Kidney glomerular epithelial cell (primary cell): ENCODE measurements at regions not wholly inside any gene's neighbourhood (a gene's known extent, or its start where the extent isn't known, plus 50 kb on each side); places are given as distances from the start of the nearest gene placed in this dataset.

Experiments
- DNase-seq: peaks from one replicate; lab custom pipeline; 2025; lab: John Stamatoyannopoulos, UW

DNA sequence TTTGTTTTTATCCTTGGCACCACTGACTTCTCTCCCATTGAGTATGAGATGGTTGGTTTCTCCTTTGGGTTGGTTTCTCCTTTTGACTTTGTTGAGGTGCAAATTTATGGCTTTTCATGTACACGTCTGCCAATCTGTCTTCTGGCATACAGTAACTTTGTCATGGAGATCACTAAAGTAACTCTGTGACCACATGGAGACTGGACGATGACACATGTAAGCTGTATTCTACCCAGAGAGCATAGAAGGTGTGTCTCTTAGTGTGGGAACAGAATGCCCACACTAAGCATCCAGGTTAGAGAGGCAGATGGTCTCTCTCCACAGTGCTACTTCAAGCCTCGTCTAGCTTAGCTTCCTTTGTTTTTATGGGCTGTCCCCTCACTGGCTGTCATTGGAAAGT, 897.5 kb downstream of the SUCLG1 start:
- DNase-seq: no peak

DNA sequence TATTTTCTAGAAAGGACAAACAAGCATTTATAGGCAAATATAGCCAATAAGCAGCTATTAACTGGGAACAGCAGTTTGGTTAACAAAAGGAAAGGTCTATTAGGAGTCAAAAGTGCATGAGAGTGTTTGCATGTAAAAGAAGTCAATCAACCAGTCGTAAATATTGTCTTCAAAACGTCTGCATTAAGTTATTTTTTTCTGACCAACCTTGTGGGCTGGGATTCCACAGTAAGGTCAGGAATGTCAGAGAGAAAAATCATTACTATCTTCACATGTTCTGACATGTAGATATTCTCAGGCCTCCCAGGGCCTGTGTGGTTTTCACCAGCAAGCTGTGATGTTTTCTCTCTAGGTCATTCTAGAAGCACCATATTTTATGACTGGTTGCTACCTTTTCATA, 922.5 kb downstream of the SUCLG1 start:
- no peak for DNase-seq

DNA sequence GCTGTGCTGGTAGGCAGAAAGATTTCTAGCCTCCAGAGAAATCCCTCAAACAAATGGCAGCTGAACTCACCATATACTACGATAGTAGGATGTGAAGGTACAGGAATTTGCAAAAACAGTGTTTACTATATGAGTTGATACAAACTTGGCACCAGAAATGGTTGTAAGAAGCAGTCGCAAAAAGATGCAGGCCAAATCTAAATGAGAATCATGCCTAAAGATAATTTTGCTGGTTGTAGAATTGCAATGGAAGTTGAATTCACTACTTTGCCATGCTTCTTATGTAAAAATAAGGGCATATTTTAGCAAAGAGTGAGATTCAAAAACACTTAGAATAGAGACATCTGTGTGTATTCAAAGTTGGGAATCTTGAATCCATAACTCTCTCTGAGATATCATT, 924.7 kb downstream of the SUCLG1 start:
- no peak for DNase-seq

DNA sequence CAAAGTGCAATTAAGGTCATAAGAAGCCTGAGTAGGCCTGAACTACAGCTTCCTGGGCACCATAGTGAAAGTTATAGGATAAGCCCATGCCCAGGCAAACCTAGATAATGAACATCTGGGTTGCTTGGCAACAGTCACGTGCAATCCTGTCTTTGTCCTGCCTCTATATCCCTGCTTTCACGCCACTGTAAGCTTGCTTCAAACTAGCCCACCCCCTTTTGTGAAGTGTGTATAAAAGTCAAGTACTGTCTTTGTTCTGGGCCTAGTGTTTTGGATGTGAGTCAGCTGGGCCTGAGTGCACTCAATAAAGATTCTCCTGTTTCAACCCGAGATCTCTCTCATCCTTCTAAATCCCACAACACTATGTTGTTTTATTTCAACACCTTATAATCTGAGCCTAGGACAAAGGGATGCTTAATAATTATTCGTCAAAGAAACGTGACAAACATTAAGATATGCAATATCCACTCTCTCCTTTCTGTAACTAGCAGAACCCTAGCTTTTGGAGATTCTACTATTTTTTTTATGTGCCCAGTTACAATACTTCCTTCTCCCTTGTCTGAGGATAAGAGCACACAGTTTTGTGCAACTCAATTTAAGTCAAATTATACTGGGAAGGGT, 927.8 kb downstream of the SUCLG1 start:
- DNase-seq: no peak

DNA sequence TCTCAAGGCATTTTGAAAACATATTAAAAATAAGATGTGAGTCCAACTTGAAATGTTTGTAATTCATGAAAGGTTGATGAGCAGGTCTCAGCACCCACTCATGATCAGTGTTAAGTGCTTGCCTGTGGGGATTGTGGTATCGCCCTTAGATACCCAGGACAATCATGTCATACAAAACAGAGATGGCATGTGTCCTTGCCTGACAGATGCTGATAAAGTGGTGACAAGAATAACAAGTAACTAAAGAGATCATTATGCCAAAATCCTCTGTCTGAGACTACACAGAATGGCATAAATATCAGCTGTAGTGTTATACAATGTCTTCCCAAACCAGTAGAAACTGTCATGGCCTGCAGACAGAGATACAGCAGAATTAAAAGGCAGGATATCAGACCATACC, 930.3 kb downstream of the SUCLG1 start:
- no peak for DNase-seq

DNA sequence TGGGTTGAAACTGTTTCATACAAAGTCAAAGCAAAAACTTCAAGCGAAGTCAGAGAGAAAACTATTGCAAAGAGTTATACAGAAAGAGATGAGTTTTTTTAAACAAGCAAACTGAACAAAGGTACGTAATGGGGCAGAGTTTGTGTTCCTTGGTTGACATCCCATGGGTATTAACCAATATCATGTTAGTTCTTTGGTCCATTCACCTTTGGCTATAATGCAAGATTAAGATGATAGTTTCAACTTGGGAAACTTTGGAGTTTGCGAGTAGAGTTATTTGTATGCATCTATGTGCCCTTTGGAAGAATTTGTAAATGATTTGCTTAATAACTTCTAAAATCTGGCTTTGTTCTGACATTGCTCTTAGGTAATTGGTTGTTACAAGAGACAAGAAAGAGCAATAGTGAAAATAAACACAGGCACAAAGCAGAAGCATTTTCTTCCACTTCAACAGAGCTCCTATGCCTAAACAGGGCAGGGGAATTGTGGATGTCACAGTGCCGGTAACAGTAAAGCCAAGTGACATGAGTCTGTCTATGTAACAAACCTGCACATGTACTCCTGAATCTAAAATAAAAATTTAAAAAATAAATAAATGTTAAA, 936.1 kb downstream of the SUCLG1 start:
- DNase-seq: no peak

DNA sequence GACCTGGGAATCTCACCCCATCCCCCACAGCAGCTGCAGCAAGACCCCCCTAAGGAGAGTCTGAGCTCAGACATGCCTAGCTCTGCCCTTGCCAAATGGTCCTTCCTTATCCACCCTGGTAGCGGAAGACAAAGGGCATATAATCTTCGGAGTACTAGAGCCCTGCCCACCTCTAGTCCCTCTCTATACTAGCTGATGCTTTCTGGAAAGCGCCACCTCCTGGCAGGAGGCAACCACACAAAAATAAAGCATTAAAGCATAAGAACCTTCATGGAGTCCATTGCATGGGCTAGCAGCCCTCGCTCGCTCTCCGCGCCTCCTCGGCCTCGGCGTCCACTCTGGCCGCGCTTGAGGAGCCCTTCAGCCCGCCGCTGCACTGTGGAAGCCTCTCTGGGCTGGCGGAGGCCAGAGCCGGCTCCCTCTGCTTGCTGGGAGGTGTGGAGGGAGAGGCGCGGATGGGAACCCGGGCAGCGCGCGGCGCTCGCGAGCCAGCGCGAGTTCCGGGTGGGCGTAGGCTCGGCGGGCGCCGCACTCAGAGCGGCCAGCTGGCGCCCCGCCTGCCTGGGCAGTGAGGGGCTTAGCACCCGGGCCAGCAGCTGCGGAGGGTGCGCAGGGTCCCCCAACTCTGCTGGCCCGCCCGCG, 941.2 kb downstream of the SUCLG1 start:
- DNase-seq: no peak

DNA sequence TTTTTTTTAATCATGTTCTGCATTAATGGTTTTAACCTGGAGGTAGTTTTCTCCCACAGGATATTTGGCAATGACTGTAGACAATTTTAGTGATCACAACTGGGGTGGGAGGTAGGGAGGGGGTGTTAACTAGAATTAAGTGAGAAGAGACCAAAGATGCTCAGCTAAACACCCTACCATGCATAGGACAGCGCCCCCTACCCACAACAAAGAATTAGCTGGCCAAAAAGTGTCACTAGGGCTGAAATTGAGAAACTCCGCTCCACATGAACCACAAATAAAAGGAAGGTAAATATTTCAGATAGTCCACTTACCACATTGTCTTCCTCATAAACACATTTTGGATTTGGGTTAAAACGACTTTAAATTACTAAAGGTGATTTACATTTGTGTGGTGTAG, 942.6 kb downstream of the SUCLG1 start:
- no peak for DNase-seq

DNA sequence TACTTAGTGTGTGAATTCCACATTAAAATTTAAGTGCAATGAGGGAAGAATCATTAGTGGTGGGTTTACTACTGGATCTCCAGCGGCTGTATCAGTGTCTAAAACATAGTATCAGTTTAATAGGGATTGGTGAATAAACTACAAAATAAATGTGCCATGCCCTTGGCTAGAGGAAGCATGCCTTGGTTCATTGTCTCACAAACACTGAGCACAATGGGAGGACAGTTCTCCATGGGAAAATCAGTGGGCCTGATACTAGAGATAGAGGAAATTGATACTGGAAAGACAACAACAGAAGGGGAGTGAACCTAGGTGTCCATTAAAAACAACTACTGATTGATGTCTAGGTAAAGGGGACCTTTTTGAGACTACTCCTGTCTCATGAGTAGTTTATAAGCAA, 971.6 kb downstream of the SUCLG1 start:
- no peak for DNase-seq

DNA sequence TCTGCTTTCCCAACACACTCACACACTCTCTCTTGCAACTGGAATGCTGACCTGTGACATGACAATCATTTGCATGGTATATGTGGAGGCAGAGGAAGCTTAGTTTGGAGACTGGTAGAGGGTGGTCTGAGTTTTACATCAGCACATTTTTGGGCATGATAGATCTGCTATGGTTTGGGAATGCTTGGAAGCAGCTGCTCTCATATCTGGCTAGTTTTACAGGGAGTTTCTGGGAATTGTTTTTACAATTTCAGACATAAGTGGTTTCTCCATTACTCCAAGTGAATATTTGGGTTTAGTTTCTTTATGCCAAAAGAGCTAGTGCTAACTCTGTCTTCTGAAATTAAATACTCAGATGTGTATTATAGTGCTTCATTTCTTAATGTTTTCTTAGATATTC, 977.6 kb downstream of the SUCLG1 start:
- DNase-seq: no peak

DNA sequence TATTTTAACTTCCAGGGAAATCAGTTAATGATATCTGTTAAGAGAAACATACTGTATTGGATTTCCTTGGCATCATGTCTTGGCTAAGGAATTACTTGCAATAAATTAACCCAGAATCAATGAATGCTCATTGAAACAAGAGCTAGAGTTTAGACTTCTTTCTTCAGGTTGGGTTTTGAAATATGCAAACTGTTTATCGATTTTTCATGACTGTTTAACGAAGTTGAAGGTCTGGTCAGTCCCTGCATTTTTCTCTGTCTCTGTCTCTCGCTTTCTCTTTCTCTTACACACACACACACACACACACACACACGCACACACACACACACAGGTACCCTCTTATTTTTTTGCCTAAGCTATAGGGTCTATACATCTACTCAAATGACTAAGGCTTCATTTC, 981.0 kb downstream of the SUCLG1 start:
- DNase-seq: no peak

DNA sequence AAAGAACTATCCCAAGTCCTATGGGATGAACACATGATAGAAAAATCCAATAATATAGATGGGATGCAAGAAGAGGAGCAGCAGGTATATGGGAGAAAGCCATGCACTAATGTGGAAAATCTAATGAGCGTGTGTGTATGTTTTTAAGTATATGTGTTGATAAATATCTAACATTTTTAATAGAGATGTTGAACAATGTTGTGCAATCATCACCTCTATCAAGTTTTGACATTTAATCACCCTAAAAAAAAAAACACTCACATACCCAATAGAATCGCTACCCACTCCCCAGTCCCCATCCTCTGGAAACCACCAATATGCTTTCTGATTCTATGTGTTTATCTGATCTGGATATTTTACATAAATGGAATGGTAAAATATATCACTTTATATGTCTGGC, 983.7 kb downstream of the SUCLG1 start:
- DNase-seq: no peak

DNA sequence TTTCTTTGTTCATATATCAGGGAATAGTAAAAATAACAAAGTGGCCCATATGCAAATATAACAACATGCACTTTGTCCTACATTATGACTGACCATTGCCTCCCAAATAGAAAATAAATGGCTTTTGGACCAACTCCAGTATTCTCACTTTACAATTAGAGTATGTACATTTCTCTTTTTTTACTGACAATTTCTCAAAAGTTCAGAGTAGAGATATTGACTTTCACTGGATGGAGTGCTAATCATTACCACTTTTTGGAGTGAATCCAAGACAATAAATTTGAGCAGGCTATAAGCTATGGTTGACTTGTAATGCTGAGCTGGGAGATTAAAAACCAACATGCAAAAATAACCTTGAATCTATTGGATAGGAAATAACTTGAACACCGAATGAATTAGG, 987.4 kb downstream of the SUCLG1 start:
- no peak for DNase-seq

DNA sequence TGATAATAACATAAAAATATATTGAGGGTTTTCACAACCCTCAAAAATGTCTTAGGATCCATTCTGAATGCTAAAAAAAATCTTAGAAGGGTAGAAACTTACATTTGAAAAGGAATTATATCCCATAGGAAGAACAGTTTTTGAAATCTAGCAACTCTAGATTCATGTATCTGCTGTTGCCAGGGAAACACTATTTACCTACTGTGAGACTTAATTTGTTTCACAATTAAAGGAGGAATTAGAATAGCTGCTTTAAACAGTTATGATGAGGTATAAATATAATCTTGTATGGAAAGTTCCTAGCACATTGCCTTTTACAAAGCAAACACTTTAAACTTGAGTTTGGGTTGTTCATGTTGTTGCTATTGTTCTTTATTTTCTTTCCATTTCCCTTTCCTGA, 988.2 kb downstream of the SUCLG1 start:
- DNase-seq: no peak

DNA sequence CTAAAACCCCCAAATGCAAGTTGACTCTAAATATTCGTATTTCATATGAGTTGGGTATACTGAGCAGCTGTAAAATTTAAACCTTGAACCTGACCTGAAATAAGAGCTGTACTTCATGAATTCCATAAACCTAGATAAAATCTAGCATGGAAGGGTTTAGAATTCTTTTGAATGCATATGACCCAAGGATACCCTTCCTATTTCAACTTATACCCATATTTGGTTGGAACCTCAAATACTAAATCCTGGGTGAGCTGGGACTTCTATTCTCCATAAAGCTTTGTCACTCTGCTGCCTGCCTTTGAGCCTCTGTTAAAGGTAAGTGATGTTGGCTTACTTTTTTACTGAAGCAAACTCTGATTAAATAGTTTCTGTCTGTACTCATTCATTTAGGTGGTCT, 994.6 kb downstream of the SUCLG1 start:
- no peak for DNase-seq

DNA sequence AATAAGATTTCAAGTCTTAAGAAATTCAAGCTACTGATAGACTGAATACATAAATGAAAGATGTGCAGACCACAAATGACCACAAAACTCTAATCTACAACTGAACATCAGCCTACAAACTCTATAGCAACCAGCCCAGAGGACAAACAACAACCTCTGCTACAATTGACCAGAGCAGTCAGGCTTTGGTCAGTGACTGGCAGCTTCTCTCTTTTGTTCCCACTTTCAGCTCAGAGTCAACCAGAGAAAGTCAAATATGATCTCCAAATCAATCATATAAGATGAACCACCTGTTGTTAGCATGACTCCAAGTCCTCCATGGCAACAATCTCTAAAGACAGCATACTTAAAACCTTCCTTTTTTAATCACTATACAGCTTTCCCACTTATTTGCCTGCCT, 996.2 kb downstream of the SUCLG1 start:
- DNase-seq: no peak

DNA sequence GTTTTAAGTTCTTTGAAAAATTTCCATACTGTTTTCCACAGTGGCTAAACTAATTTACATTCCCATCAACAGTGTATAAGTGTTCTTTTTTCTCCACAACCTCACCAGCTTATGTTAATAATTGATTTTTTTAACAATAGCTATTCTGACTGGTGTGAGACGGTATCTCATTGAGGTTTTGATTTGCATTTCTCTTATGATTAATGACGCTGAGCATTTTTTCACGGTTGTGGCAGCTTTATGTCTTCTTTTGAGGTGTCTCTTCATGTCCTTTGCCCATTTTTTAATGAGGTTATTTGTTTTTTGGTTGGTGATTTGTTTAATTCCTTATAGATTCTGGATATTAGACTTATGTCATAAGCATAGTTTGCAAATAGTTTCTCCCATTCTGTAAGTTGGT, 997.9 kb downstream of the SUCLG1 start:
- no peak for DNase-seq

DNA sequence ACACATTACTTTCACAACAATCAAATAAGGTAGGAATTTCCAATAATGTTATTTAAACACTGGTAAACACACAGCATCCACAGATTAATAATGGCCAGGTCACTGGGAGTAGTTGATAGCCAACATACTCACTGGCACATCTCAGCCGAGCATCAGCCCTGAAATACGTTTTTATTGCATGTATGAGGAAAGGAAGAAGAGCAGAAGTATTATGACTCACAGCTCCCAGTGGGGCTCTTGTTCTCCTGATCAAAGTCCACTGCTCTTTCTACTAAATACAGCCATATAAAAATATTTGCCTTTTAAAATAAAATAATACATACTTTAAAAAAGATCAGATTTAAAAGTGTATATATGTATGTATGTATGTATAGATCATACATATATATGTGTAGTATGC, 999.6 kb downstream of the SUCLG1 start:
- no peak for DNase-seq

DNA sequence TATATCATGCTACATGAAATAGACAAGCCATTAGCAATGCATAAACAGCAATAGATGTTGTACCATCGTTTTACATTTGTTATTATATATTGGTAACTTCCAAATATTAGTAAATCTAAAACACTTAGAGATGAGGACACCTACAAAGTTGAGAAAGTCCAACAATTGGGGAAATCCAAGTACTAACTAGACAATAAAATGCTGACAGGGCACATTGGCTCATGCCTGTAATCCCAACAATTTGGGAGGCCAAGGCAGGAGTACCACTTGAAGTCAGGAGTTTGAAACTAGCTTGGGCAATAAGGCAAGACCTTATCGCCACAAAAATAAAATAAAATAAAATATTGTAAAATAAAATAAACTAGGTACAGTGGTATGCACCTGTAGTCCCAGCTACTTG, 1023.1 kb downstream of the SUCLG1 start:
- DNase-seq: no peak

DNA sequence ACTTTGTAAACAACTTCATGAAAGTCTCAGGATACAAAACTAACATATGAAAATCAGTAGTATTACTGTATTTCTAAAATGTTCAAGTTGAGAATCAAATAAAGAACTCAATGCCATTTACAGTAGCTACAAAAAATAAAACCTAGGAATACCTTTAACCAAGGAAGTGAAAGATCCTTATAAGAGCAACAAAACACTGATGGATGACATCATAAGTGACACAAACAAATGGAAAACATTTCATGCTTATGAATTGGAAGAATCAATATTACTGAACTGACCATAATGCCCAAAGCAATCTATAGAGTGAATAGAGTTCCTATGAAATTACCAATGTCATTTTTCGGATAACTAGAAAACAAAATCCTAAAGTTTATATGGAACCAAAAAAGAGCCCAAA, 1038.1 kb downstream of the SUCLG1 start:
- DNase-seq: no peak

DNA sequence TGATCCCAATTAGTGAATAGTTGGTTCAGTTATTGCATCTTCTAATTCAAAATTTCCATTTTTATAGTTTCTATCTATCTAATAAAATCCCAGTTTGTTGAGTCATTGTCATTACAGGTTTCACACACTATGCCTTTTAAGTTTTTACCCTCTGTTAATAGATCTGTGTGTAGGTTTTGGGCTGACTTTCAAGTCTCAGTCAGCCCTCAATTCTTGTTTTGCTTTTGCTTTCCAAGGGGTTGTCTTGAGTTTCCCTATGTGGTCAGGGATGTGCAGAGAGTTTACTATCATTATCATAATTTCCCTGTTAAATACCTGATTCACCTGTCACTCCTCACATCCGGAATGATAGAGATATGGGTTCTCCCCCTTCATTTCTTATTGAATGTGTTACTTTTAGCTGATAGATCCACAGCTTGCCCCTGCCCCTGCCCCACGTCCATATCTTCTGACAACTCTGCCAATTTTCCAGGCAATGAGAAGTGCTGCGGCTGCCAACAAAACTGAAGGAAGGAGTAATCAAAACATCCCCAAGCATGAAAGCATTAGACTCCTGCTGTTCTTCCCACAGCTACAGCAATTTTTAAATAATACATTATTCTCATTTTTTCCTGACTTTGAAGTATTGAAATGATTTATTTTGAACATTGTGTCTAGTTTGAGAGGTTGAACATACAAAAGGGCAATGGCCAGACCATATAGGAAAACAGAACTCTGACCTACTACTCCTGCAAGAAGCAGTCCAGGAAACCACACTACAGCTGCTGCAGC, 1064.8 kb downstream of the SUCLG1 start:
- DNase-seq: no peak

DNA sequence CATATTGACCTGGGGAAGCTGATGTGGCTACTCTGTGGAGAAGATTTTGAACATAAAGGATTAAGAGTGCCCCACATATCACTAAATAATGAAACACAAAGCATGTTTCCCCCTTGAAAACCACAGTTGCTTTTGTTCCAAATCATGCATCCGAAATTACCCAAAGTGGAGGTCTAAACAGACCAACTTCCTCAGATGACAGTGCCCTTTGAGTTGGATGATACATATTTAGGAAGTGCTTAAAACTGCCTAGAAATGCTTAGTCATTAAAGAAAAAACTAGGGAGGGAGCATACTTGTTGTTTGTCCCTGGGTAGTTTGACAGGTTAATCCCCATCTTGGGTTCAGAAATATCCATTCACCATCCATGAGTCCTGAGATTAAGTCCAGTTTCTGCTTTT, 1070.3 kb downstream of the SUCLG1 start:
- no peak for DNase-seq

DNA sequence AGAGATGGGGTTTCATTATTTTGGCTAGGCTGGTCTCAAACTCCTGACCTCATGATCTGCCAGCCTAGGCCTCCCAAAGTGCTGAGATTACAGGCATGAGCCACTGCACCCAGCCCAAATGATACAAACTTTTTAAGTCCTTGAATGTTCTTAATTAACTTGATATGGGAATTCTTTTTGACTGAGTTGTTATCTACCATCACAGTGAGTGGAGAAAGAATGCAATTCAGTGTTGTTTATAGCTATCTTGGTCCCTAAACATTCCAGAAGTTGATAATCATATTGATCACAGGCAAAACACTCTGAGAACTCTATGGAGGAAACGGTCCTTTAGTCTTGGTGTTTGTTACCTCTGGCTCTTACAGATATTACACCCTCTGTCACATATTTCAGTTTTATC, 1072.5 kb downstream of the SUCLG1 start:
- DNase-seq: no peak
